ENCODE measurements at regions not wholly inside any gene's neighbourhood (a gene's known extent, or its start where the extent isn't known, plus 50 kb on each side); places are given as distances from the start of the nearest gene placed in this dataset.

DNA sequence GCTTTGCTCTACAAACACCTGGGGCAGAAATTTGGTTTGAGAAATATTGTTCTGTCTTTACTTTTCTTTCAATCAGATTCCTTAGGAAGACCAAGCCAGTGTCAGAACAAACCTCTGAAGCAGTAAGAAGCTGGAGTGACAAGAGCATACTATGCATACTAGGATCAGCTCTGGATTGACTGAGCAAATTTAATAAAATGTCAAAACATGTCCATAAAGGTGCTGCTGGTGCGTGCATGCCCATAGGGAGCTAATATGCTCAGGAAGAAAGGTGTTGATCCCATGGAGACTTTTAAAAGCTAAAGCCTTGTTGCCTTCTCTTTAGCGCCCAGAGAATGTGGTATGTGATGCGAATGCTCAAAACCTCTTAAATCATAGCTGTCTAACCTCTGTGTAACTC lies 1076.2 kb downstream of the NLGN4Y start:
- Histone ChIP-seq H3K36me3 (no peaks in the 10 kb centered on the region), H3K4me3 (no peak overlapping the region), H3K27ac (no peak overlapping the region), H3K4me1 (no peaks in the 10 kb centered on the region), H3K27me3 (no peaks in the 10 kb centered on the region), H3K9me3 (no peaks in the 10 kb centered on the region)
- no peak for ATAC-seq (ENCODE audit: low FRiP score in 2 of 2)
- WGBS, 2 donors, result 95% methylated on average over 3 of the region's 3 CpGs; no CpG with 5 or more reads in 1 of the 2 donors
- TF ChIP-seq POLR2A (IDR thresholded peaks at IDR 0.05) (no peak), EP300 (IDR thresholded peaks at IDR 0.05) (no peak), POLR2AphosphoS5 (IDR thresholded peaks at IDR 0.05) (no peak)
- TF ChIP-seq, protein P1, sequence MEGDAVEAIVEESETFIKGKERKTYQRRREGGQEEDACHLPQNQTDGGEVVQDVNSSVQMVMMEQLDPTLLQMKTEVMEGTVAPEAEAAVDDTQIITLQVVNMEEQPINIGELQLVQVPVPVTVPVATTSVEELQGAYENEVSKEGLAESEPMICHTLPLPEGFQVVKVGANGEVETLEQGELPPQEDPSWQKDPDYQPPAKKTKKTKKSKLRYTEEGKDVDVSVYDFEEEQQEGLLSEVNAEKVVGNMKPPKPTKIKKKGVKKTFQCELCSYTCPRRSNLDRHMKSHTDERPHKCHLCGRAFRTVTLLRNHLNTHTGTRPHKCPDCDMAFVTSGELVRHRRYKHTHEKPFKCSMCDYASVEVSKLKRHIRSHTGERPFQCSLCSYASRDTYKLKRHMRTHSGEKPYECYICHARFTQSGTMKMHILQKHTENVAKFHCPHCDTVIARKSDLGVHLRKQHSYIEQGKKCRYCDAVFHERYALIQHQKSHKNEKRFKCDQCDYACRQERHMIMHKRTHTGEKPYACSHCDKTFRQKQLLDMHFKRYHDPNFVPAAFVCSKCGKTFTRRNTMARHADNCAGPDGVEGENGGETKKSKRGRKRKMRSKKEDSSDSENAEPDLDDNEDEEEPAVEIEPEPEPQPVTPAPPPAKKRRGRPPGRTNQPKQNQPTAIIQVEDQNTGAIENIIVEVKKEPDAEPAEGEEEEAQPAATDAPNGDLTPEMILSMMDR (IDR thresholded peaks at IDR 0.05), result no peak
- no peak for DNase-seq

DNA sequence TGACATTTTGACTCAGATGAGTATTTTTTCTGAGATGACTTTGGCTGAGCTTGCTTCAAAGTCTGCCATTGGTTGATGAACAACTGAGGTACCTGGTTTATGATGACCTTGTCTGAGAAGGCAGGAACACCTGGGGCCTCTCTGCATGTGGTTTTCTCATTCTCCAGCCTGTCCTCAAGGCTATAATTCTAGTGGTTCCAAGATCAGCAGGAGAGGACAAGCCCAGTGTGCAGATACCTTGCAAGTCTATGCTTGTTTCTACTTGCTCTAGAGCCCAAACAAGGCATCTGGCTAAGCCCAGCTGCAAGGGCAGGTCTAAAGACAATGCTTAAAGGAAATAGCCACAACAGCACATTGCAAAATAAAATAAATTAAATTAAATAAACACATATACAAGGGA lies 1100.0 kb downstream of the NLGN4Y start:
- Histone ChIP-seq H3K27ac (no peak overlapping the region), H3K4me3 (no peak overlapping the region), H3K27me3 (no peaks in the 10 kb centered on the region), H3K4me1 (no peaks in the 10 kb centered on the region), H3K9me3 (no peaks in the 10 kb centered on the region), H3K36me3 (no peaks in the 10 kb centered on the region)
- ATAC-seq (ENCODE audit: low FRiP score in 2 of 2), result no peak
- no peak for DNase-seq
- TF ChIP-seq EP300 (IDR thresholded peaks at IDR 0.05), result no peak
- TF ChIP-seq POLR2A (IDR thresholded peaks at IDR 0.05), result no peak
- TF ChIP-seq, protein P1 (IDR thresholded peaks at IDR 0.05), result no peak
- no peak for TF ChIP-seq POLR2AphosphoS5 (IDR thresholded peaks at IDR 0.05)

DNA sequence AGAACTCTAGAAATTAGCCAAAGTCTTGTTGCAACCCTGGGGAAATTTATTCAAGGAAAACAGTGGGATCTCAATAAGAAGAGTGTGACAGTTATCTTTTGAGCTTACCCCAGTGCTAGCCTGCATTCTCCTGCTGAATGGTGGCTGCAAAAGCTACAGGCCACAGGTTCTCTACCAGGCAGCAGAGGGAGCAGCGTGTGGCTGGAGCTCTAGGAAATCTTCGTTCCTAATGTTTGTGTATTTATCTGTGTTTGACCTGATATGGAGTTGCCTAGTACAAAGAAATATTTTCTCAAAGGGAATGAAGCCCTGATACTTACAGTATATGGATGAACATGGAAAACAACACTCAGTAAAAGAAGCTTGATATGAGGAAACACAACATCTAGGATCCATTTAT lies 1100.6 kb downstream of the NLGN4Y start:
- Histone ChIP-seq H3K27me3 (no peaks in the 10 kb centered on the region), H3K36me3 (no peaks in the 10 kb centered on the region), H3K9me3 (no peaks in the 10 kb centered on the region), H3K4me1 (no peaks in the 10 kb centered on the region), H3K4me3 (no peak overlapping the region), H3K27ac (no peak overlapping the region)
- 18% methylated on average over 2 of the region's 2 CpGs; no CpG with 5 or more reads in 1 of the 2 donors for WGBS, 2 donors
- DNase-seq (no peak), ATAC-seq (ENCODE audit: low FRiP score in 2 of 2) (no peak)
- TF ChIP-seq, protein P1 (IDR thresholded peaks at IDR 0.05), result no peak

DNA sequence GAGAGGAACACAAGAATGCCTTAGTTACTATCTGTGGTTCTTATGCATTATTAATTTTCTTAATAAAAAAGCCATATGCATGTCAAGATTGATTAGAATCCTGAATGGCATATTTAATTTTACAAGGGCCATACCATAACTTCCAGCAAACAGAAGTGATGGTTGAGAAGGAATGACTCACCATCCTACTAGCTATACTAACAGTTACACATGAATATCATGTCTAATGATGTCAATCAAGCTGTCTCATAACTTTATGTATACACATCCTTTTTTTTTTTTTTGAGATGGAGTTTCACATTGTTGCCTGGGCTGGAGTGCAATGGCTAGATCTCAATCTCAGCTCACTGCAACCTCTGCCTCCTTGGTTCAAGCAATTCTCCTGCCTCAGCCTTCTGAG lies 1123.9 kb downstream of the NLGN4Y start:
- Histone ChIP-seq H3K27me3 (no peaks in the 10 kb centered on the region), H3K27ac (no peak overlapping the region), H3K4me1 (no peaks in the 10 kb centered on the region), H3K9me3 (no peaks in the 10 kb centered on the region), H3K4me3 (no peak overlapping the region), H3K36me3 (no peaks in the 10 kb centered on the region)
- TF ChIP-seq POLR2A (IDR thresholded peaks at IDR 0.05), result no peak
- TF ChIP-seq EP300 (IDR thresholded peaks at IDR 0.05), result no peak
- TF ChIP-seq, protein P1 (IDR thresholded peaks at IDR 0.05), result no peak
- TF ChIP-seq POLR2AphosphoS5 (IDR thresholded peaks at IDR 0.05), result no peak
- ATAC-seq (ENCODE audit: low FRiP score in 2 of 2), result no peak
- DNase-seq, result no peak

DNA sequence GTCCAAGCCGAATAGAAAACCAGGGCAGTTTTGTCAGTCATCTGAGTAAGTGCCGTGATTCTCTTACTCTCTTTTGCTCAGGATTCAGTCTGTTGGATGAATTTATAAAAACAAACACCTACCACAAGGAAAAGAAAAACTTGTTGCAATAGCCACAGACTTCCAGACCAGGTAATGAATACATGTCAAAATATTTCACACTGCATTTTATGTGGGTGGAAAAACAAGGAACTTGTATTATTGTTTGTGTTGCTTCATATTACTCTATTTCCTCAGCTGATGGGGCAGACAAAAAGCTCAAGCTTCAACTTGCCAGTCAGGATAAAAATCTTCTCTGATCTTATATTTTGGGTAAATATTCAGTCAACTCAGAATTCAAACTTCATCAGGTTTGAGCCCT lies 1125.7 kb downstream of the NLGN4Y start:
- Histone ChIP-seq H3K4me3 (no peak overlapping the region), H3K9me3 (no peaks in the 10 kb centered on the region), H3K27me3 (no peaks in the 10 kb centered on the region), H3K27ac (no peak overlapping the region), H3K4me1 (no peaks in the 10 kb centered on the region), H3K36me3 (no peaks in the 10 kb centered on the region)
- TF ChIP-seq, protein P1 (IDR thresholded peaks at IDR 0.05), result no peak
- TF ChIP-seq POLR2A (IDR thresholded peaks at IDR 0.05) (no peak), EP300 (IDR thresholded peaks at IDR 0.05) (no peak), POLR2AphosphoS5 (IDR thresholded peaks at IDR 0.05) (no peak)
- no peak for ATAC-seq (ENCODE audit: low FRiP score in 2 of 2)
- no peak for DNase-seq
- 65% methylated on average over 2 of the region's 2 CpGs; no CpG with 5 or more reads in 1 of the 2 donors for WGBS, 2 donors

All from upper lobe of left lung (tissue), 6 donors.